ENCODE measurements at regions not wholly inside any gene's neighbourhood (a gene's known extent, or its start where the extent isn't known, plus 50 kb on each side); places are given as distances from the start of the nearest gene placed in this dataset.

GRCh38 chr7:47202146-47202783 lies 379.6 kb downstream of the TNS3 start:
- Histone ChIP-seq H3K4me2 (ENCODE audit: low read depth, low read length, poor library complexity, severe bottlenecking) (no peak overlapping the region), H4K20me1 (ENCODE audit: insufficient read depth, low read length, poor library complexity, severe bottlenecking) (no peaks in the 10 kb centered on the region), H3K27me3 (ENCODE audit: insufficient read depth, low read length, poor library complexity, severe bottlenecking) (no peaks in the 10 kb centered on the region), H3K36me3 (ENCODE audit: insufficient read depth, low read length) (no peaks in the 10 kb centered on the region), H3K79me2 (ENCODE audit: insufficient read depth, low read length) (no peaks in the 10 kb centered on the region), H3K4me3 (ENCODE audit: low read length, poor library complexity, severe bottlenecking) (no peak overlapping the region), H3K9ac (ENCODE audit: low read depth, low read length, poor library complexity, severe bottlenecking) (no peak overlapping the region), H3K4me1 (ENCODE audit: insufficient read depth, low read length, poor library complexity, severe bottlenecking) (no peaks in the 10 kb centered on the region), H3K9me3 (ENCODE audit: insufficient read depth, low read depth, low read length) (no peaks in the 10 kb centered on the region), H3F3A (ENCODE audit: low read depth) (no peaks in the 10 kb centered on the region), H3K9me2 (replicated peaks; ENCODE audit: low read depth, low read length) (no peaks in the 10 kb centered on the region), H2AFZ (ENCODE audit: low read length) (no peak overlapping the region)
- TF ChIP-seq EZH2phosphoT487 (IDR thresholded peaks at IDR 0.05; ENCODE audit: borderline replicate concordance), result no peak
- no peak for TF ChIP-seq CTCF (conservative IDR thresholded peaks at IDR 0.05; ENCODE audit: low read length)

- H3K9me2 ChIP-seq (replicated peaks; ENCODE audit: low read depth, low read length), result no peaks in the 10 kb centered on the region
- H3K9me3 ChIP-seq (ENCODE audit: insufficient read depth, low read depth, low read length), result no peaks in the 10 kb centered on the region
- H3K4me1 ChIP-seq (ENCODE audit: insufficient read depth, low read length, poor library complexity, severe bottlenecking), result no peaks in the 10 kb centered on the region
- H3K9ac ChIP-seq (ENCODE audit: low read depth, low read length, poor library complexity, severe bottlenecking), result no peak overlapping the region
- no peaks in the 10 kb centered on the region for H3K79me2 ChIP-seq (ENCODE audit: insufficient read depth, low read length)
- no peaks in the 10 kb centered on the region for H3F3A ChIP-seq (ENCODE audit: low read depth)
- no peak overlapping the region for H3K4me2 ChIP-seq (ENCODE audit: low read depth, low read length, poor library complexity, severe bottlenecking)
- no peaks in the 10 kb centered on the region for H3K27me3 ChIP-seq (ENCODE audit: insufficient read depth, low read length, poor library complexity, severe bottlenecking)
- no peaks in the 10 kb centered on the region for H3K36me3 ChIP-seq (ENCODE audit: insufficient read depth, low read length)
- no peaks in the 10 kb centered on the region for H4K20me1 ChIP-seq (ENCODE audit: insufficient read depth, low read length, poor library complexity, severe bottlenecking)
- no peak overlapping the region for H2AFZ ChIP-seq (ENCODE audit: low read length)
- H3K4me3 ChIP-seq (ENCODE audit: low read length, poor library complexity, severe bottlenecking), result no peak overlapping the region
- TF ChIP-seq EZH2phosphoT487 (IDR thresholded peaks at IDR 0.05; ENCODE audit: borderline replicate concordance), result no peak
- TF ChIP-seq CTCF (conservative IDR thresholded peaks at IDR 0.05; ENCODE audit: low read length), result no peak
Observed at GRCh38 chr7:47198159-47198558, 383.8 kb downstream of the TNS3 start.

GRCh38 chr7:47197486-47197885 lies 384.4 kb downstream of the TNS3 start:
- Histone ChIP-seq H3K4me3 (ENCODE audit: low read length, poor library complexity, severe bottlenecking) (no peak overlapping the region), H2AFZ (ENCODE audit: low read length) (no peak overlapping the region), H3K27me3 (ENCODE audit: insufficient read depth, low read length, poor library complexity, severe bottlenecking) (no peaks in the 10 kb centered on the region), H3K79me2 (ENCODE audit: insufficient read depth, low read length) (no peaks in the 10 kb centered on the region), H3K9ac (ENCODE audit: low read depth, low read length, poor library complexity, severe bottlenecking) (no peak overlapping the region), H3K4me2 (ENCODE audit: low read depth, low read length, poor library complexity, severe bottlenecking) (no peak overlapping the region), H3K4me1 (ENCODE audit: insufficient read depth, low read length, poor library complexity, severe bottlenecking) (no peaks in the 10 kb centered on the region), H3K36me3 (ENCODE audit: insufficient read depth, low read length) (no peaks in the 10 kb centered on the region), H3K9me3 (ENCODE audit: insufficient read depth, low read depth, low read length) (no peaks in the 10 kb centered on the region), H3K9me2 (replicated peaks; ENCODE audit: low read depth, low read length) (no peaks in the 10 kb centered on the region), H3F3A (ENCODE audit: low read depth) (no peaks in the 10 kb centered on the region), H4K20me1 (ENCODE audit: insufficient read depth, low read length, poor library complexity, severe bottlenecking) (no peaks in the 10 kb centered on the region)
- no peak for TF ChIP-seq EZH2phosphoT487 (IDR thresholded peaks at IDR 0.05; ENCODE audit: borderline replicate concordance)

- no peak overlapping the region for H3K4me2 ChIP-seq (ENCODE audit: low read depth, low read length, poor library complexity, severe bottlenecking)
Observed at GRCh38 chr7:47196737-47197136, 385.2 kb downstream of the TNS3 start.

More at GRCh38 chr7:47196737-47197136, 385.2 kb downstream of the TNS3 start:
- no peak overlapping the region for H2AFZ ChIP-seq (ENCODE audit: low read length)
- H3K79me2 ChIP-seq (ENCODE audit: insufficient read depth, low read length), result no peaks in the 10 kb centered on the region
- H3K9ac ChIP-seq (ENCODE audit: low read depth, low read length, poor library complexity, severe bottlenecking), result no peak overlapping the region
- TF ChIP-seq CTCF (conservative IDR thresholded peaks at IDR 0.05; ENCODE audit: low read length) (no peak), EZH2phosphoT487 (IDR thresholded peaks at IDR 0.05; ENCODE audit: borderline replicate concordance) (no peak)
- H3K9me2 ChIP-seq (replicated peaks; ENCODE audit: low read depth, low read length), result no peaks in the 10 kb centered on the region
- no peaks in the 10 kb centered on the region for H4K20me1 ChIP-seq (ENCODE audit: insufficient read depth, low read length, poor library complexity, severe bottlenecking)
- H3K27me3 ChIP-seq (ENCODE audit: insufficient read depth, low read length, poor library complexity, severe bottlenecking), result no peaks in the 10 kb centered on the region
- H3K4me3 ChIP-seq (ENCODE audit: low read length, poor library complexity, severe bottlenecking), result no peak overlapping the region
- H3K9me3 ChIP-seq (ENCODE audit: insufficient read depth, low read depth, low read length), result no peaks in the 10 kb centered on the region
- H3K4me1 ChIP-seq (ENCODE audit: insufficient read depth, low read length, poor library complexity, severe bottlenecking), result no peaks in the 10 kb centered on the region
- H3K36me3 ChIP-seq (ENCODE audit: insufficient read depth, low read length), result no peaks in the 10 kb centered on the region
- no peaks in the 10 kb centered on the region for H3F3A ChIP-seq (ENCODE audit: low read depth)
